ENCODE measurements at regions not wholly inside any gene's neighbourhood (a gene's known extent, or its start where the extent isn't known, plus 50 kb on each side); places are given as distances from the start of the nearest gene placed in this dataset.

GRCh38 chr7:81339946-81340345 is 421.1 kb upstream of the SEMA3C start:
- Mint-ChIP-seq H3K4me1 (no peaks in the 10 kb centered on the region), H3K27me3 (no peaks in the 10 kb centered on the region)

GRCh38 chr7:81333536-81333935 is 414.7 kb upstream of the SEMA3C start:
- POLR2A ChIA-PET = no interaction called here
- Mint-ChIP-seq H3K27me3 (no peaks in the 10 kb centered on the region), H3K9me3 (ENCODE audit: insufficient read depth) (no peaks in the 10 kb centered on the region), H3K4me1 (no peaks in the 10 kb centered on the region), H3K4me3 (no peak overlapping the region), H3K27ac (no peak overlapping the region)
- Histone ChIP-seq H3K36me3 (replicated peaks in 1 of 2; ENCODE audit: control extremely low read depth in 1 of 2, control insufficient read depth in 1 of 2, extremely low read depth in 1 of 2, insufficient read depth in 2 of 2, low read length in 1 of 2) (no peaks in the 10 kb centered on the region), H3K27ac (ENCODE audit: low read length in 2 of 2) (no peak overlapping the region), H4K20me1 (ENCODE audit: control insufficient read depth, insufficient read depth, low read length, poor library complexity, severe bottlenecking) (no peaks in the 10 kb centered on the region), H3K27me3 (replicated peaks in 1 of 4; ENCODE audit: control extremely low read depth in 1 of 4, control insufficient read depth in 3 of 4, insufficient read depth in 4 of 4, low read length in 3 of 4) (no peaks in the 10 kb centered on the region), H3K4me1 (ENCODE audit: control insufficient read depth in 2 of 2, insufficient read depth in 2 of 2, low read length in 2 of 2) (no peaks in the 10 kb centered on the region), H3K79me2 (ENCODE audit: control insufficient read depth, insufficient read depth, low read length) (no peaks in the 10 kb centered on the region), H3K4me3 (ENCODE audit: control extremely low read depth in 1 of 5, extremely low read depth in 1 of 5, insufficient read depth in 1 of 5, low read depth in 2 of 5, low read length in 4 of 5) (no peak overlapping the region), H3K4me2 (replicated peaks; ENCODE audit: low read depth, low read length, poor library complexity, severe bottlenecking) (no peak overlapping the region), H3K9ac (ENCODE audit: low read length) (no peak overlapping the region), H2AFZ (ENCODE audit: insufficient read depth, low read depth, low read length, poor library complexity, severe bottlenecking) (no peak overlapping the region), H3K9me3 (ENCODE audit: control extremely low read depth in 1 of 3, control insufficient read depth in 2 of 3, insufficient read depth in 1 of 3, low read length in 2 of 3) (peaks cover 0 to 3% (median 0%) of the 10 kb centered on the region in 3 donors)
- 100% methylated on average over 4 of the region's 13 CpGs for WGBS (ENCODE audit: insufficient coverage)
- intact Hi-C loops (cut with micrococcal nuclease) = no loop called here
- CTCF ChIA-PET = interaction anchor here (0.6 kb wide), 1 partner anchor 959 kb away, joined by 3 read pairs; no protein-coding TSS in a partner anchor
- ATAC-seq (ENCODE audit: low read depth) (no peak), DNase-seq (no peak)
- TF ChIP-seq EZH2 (IDR thresholded peaks at IDR 0.05; ENCODE audit: borderline replicate concordance, insufficient read depth, low read depth, low read length, poor library complexity, severe bottlenecking) = no peak

More at GRCh38 chr7:81339946-81340345, 421.1 kb upstream of the SEMA3C start:
- ChIA-PET CTCF (no interaction called here), POLR2A (no interaction called here)
- Histone ChIP-seq H2AFZ (ENCODE audit: insufficient read depth, low read depth, low read length, poor library complexity, severe bottlenecking) (no peak overlapping the region), H3K27me3 (replicated peaks in 1 of 4; ENCODE audit: control extremely low read depth in 1 of 4, control insufficient read depth in 3 of 4, insufficient read depth in 4 of 4, low read length in 3 of 4) (no peaks in the 10 kb centered on the region), H3K27ac (ENCODE audit: low read length in 2 of 2) (no peak overlapping the region), H3K9me3 (ENCODE audit: control extremely low read depth in 1 of 3, control insufficient read depth in 2 of 3, insufficient read depth in 1 of 3, low read length in 2 of 3) (peaks cover 0 to 3% (median 0%) of the 10 kb centered on the region in 3 donors), H3K4me3 (ENCODE audit: control extremely low read depth in 1 of 5, extremely low read depth in 1 of 5, insufficient read depth in 1 of 5, low read depth in 2 of 5, low read length in 4 of 5) (no peak overlapping the region), H3K9ac (ENCODE audit: low read length) (no peak overlapping the region), H3K4me1 (ENCODE audit: control insufficient read depth in 2 of 2, insufficient read depth in 2 of 2, low read length in 2 of 2) (no peaks in the 10 kb centered on the region), H4K20me1 (ENCODE audit: control insufficient read depth, insufficient read depth, low read length, poor library complexity, severe bottlenecking) (no peaks in the 10 kb centered on the region), H3K79me2 (ENCODE audit: control insufficient read depth, insufficient read depth, low read length) (no peaks in the 10 kb centered on the region), H3K4me2 (replicated peaks; ENCODE audit: low read depth, low read length, poor library complexity, severe bottlenecking) (no peak overlapping the region), H3K36me3 (replicated peaks in 1 of 2; ENCODE audit: control extremely low read depth in 1 of 2, control insufficient read depth in 1 of 2, extremely low read depth in 1 of 2, insufficient read depth in 2 of 2, low read length in 1 of 2) (no peaks in the 10 kb centered on the region)
- Mint-ChIP-seq H3K4me3 (no peak overlapping the region), H3K9me3 (ENCODE audit: insufficient read depth) (no peaks in the 10 kb centered on the region), H3K27ac (no peak overlapping the region)
- no peak for TF ChIP-seq CTCF (IDR thresholded peaks at IDR 0.05)
- TF ChIP-seq EZH2 (IDR thresholded peaks at IDR 0.05; ENCODE audit: borderline replicate concordance, insufficient read depth, low read depth, low read length, poor library complexity, severe bottlenecking) = no peak
- intact Hi-C loops (cut with micrococcal nuclease) = no loop called here
- no CpG with 5 or more reads among the region's 2 CpGs for WGBS (ENCODE audit: insufficient coverage)
- ATAC-seq (ENCODE audit: low read depth) (no peak), DNase-seq (no peak)

Data from B cell (primary cell).